Fibroblast of skin of back (primary cell): ENCODE measurements at regions not wholly inside any gene's neighbourhood (a gene's known extent, or its start where the extent isn't known, plus 50 kb on each side); places are given as distances from the start of the nearest gene placed in this dataset.
"Not testable (repeated sequence)": the region's sequence is repeated elsewhere in the genome, so short reads cannot be mapped to it uniquely, and the experiment has no call there.

ENCODE experiments used
- DNase-seq: peaks from one replicate; pipeline ENCODE4 v3.0.0-alpha.2; 2013

DNA sequence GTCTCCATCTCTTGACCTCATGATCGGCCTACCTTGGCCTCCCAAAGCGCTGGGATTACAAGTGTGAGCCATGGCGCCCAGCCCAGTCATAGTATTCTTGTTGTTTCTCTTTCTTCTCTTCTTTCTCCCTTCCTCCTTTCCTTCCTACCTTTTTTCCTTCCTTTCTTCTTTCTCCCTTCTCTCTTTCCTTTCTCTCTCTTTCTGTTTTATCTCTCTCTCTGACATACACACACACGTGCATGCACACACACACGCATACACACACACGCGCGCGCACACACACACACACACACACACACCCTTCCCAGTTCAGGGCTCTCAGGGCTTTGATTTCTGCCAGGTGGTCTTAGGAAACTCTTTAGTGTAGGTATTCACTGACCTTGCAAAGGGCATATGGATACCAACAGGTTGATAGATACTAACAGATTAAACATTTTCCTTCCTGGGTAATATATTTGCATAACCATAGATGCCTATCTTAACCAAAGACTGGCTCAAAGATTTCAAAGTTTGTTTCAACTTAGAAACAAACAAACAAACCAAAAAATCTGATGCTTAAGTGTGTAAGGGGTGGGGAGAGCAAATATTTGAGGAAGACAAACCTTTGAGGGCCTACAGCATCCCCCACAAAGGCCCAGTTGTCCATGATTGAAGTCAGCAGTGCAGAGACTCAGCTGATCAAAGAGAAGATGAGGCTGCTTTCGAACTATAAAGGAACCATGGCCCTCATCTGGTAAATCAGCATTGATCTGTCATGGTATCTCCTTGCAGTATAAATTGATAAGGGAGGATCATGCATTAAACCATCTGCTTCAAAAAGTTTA is 288.2 kb upstream of the SEMA6A start:
- no peak for DNase-seq

DNA sequence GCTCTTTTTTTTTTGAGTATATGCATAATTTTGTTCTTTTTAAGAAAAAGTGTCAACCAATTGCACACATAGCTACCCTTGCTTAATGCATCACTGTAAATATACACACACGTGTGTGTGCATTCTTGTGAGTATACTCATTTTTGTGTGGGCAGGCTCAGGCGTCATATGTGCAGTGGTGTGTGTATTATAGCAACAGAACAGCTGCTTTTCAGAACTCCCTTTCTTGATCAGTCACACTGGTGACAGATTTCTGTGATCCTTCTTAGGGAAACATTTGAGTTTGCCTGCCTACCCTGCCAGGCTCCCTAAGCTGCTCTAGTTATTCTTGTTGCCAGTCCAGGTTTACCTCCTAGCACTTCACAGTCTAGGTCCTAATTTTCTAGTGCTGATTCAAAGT is 287.0 kb upstream of the SEMA6A start:
- DNase-seq: peak; percentile 9

DNA sequence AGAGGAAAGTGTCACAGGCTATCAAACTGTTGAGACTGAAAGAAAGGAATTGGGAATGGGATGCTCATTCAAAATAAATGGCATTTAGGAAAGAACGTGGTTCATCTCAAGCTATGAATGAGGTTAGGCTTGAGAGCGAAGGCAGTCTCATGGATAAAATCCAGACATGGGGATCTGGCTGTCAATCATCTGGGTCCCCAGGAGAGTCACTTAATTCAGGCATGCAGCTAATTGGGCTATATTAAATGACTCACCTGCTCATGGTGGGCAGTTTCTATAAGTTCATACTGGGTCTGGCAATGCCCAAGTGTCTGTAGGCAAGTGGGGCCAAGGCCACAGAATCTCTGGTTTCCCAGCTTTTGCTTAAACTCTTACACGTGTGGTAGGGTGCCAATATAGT is 286.5 kb upstream of the SEMA6A start:
- no peak for DNase-seq

DNA sequence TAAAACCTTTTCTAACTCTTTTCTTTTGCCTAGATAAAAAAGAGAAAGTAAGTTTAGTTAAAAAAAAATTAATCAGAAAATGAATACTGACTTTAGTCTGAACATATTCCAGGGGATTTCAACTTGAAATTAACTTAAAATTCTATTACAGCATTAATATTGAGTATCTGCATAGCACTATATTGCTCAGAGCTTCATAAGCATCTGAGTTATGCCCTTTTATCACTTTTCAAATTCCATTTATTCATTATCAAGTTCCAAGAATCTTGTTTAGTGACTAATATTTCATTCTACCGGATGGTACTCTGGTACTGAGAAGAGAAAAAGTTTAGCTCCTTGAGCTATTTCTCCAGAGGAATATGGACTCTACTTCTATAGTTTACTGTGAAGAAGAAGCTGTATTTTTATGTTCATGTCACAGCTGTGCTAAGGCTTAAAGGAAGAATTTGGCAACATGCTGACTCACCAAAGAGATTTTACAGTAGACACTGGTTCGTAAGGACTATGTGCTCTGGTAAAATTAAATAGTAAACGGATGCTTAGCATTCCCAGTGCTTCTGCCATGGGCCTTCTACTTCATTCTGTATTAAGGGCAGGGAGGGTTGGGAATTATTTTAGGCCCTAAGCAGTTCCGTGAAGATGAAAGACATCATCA is 285.2 kb upstream of the SEMA6A start:
- peak; percentile 3 for DNase-seq

DNA sequence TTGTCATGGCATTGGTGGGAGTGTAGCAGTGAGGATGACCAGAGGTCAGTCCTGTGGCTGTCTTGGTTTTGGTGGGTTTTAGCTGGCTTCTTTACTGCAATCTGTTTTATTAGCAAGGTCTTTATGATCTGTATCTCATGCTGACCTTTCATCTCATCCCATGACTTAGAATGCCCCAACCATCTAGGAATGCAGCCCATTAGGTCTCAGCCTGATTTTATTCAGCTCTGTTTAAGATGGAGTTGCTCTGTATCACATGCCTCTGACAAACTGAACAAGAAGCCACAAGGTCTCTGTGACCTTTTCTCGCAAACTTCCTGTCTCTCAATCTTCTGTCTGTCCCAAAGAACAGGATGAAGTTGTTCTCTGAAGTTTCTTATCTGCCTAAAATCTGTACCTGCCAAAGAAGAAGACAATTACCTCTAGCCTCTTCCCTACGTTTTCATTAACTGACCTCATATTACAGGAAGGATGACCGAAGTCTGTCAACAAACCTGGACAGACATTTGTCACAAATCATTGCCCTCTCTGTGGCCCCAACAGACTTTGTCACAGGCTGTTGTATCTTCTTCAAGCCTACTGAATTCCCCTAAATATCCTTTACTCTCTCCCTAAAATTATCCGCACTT is 284.2 kb upstream of the SEMA6A start:
- DNase-seq: no peak

DNA sequence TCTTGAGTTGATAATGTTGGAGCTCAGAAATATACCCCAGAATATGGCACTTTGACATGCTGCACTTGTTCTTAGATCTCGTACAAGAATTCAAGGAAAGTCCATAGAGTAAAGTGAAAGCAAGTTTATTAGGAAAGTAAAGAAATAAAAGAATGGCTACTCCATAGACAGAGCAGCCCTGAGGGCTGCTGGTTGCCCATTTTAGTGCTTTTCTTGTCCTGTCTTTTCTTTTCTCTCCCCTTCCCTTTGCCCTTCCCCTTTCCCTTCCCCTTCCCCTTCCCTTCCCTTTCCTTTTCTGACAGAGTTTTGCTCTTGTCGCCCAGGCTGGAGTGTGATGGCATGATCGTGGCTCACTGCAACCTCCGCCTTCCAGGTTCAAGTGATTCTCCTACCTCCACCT is 283.4 kb upstream of the SEMA6A start:
- DNase-seq: not testable (repeated sequence)

DNA sequence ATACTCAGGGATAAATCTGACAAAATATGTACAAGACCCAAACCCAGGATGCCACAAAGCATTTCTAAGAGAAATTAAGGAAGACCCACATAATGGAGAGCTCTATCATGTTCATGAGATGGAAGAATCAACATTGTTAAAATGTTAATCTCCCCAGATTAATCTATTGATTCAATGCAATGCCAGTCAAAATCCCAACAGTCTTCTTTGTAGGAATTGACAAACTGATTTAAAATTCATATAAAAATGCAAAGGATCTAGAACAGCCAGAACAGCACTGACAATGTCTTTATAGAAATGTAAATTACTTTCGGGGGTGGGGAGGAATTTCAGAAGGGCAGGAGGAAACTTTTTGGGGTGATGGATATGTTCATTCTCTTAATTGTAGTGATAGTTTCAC is 281.6 kb upstream of the SEMA6A start:
- DNase-seq: no peak

DNA sequence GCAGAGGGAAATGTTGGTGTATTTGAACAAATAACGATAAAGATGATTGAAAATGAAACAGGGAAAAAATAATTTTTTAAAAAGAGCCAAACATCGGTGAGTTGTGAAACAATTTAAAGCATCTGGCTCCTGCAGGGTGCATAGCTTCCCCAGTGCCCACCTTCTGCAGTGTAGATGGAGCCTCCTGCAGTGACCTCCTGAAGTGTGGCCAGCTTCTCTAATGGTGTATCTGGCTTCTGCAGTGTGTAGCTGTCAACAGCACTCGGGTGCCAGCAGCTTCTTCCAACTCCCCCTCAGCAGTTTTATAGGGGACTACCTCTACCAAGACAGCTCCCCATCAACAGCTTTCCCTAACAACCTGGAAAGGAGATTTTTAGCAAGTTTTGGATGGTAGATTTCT is 279.4 kb upstream of the SEMA6A start:
- DNase-seq: no peak

DNA sequence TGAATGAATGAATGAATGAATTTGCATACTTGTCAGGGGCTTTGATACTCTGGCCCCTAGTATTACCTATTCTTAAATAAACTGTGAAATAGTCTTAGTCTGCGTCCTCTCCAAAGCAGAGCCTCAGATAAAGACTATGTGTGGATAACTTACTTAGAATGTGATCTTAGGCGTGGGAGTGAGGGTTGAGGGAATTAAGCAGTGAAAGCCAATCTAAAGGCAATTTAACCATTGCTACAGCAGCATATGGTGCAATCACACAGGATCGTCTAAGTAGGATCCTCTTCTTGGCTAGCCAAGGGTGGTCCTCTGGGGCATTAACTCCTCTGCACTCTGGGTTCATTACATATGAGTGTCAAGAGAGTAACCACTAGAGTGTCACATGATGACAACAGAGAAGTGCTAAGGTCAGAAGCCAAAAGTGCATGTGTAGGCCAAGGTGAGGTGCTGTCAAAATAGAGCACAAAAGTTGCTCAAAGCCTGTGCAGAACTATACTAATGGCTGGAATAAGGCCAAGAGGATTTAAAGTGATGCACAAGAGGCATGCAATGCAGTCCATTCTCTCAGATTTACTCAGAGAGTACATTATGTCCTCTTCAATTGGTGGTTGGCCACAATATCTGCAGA is 274.4 kb upstream of the SEMA6A start:
- no peak for DNase-seq

DNA sequence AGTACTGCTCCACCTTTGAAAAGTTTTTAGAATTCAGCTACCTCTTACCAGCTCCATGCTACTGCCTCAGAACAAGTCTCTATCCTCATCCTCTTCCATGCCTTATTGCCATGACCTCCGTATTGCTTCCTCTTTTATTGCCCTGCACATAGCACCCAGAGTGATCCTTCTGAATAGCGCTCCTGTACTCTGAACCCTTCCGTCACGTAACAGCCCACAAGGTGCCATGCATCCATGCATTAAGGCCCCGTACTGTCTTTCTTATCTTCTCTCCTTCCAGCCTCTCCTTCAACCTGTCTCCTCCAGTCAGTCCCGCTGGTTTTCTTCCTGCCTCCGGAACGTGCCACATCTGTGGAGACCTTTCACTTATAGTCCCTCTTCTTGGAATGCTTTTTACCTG is 273.3 kb upstream of the SEMA6A start:
- DNase-seq: no peak

DNA sequence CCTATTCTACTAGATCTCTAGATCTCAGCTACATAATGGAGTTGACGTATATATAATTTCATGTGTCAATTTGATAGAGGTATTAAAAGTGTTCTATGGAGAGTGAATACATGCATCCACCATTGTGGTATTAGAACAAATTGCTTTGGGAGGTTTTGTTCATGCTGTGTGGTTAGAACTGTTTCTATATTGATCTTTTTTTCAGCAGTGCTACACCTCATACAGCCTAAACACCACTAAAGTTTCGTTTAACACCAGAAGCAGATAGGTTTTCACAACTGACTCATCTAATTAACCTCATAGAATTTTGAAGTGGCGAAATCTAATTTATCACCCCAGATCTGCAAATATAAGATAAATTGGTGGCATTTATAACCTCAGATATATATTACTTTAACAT is 269.4 kb upstream of the SEMA6A start:
- no peak for DNase-seq

DNA sequence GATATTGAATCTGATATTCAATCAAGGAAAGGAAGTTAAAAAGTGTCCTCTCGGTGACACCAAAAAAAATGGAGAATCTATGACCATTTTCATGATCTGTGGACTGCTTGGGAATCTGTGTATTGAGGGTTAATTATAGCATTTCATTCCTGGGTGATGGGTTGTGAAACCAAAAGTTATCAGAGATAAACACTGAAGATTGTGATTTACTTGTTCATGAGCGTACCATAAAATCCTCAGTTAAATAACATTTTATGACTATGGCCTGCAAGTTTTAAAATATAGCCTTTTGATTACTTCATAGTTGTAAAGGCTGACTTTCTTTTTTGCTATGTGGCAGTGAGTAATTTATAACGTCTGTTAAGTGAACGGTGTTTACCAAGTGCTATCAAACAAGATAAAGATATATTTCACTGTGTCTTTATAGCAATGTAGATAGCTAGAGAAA is 267.9 kb upstream of the SEMA6A start:
- no peak for DNase-seq

DNA sequence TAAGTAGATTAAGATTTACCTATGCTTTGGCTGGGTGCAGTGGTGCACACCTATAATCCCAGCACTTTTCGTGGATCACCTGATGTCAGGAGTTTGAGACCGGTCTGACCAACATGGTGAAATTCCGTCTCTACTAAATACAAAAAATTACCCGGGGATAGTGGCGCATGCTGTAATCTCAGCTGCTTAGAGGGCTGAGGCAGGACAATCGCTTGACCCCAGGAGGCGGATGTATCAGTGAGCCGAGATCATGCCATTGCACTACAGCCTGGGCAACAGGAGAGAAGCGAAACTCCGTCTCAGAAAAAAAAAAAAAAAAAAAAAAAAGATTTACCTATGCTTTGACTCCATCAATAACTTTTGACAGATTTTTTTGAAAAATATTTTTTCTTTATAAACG is 267.1 kb upstream of the SEMA6A start:
- DNase-seq: no peak

DNA sequence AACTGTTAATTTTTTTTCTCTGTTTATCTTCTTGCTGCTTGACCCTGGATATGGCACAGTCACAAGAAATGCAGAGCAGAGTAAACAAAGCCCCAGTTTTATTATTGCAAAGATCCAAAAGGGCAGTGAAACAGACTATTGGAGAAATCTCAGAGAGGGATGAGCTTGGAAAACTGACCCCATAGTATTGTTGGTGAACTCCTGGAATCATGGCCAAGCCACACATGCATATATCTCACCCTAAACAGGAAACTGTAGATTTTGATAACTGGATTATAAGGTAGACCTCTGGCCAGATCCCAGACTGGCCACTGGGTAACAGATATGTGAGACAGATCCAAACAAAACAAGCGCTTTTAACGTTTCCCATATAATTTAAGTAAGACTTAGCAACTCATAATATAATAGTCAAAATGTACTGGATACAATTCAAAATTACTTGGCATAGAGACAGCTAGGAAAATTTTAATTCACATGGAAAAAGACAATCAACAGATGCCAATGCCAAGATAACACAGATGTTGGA is 263.5 kb upstream of the SEMA6A start:
- DNase-seq: no peak

DNA sequence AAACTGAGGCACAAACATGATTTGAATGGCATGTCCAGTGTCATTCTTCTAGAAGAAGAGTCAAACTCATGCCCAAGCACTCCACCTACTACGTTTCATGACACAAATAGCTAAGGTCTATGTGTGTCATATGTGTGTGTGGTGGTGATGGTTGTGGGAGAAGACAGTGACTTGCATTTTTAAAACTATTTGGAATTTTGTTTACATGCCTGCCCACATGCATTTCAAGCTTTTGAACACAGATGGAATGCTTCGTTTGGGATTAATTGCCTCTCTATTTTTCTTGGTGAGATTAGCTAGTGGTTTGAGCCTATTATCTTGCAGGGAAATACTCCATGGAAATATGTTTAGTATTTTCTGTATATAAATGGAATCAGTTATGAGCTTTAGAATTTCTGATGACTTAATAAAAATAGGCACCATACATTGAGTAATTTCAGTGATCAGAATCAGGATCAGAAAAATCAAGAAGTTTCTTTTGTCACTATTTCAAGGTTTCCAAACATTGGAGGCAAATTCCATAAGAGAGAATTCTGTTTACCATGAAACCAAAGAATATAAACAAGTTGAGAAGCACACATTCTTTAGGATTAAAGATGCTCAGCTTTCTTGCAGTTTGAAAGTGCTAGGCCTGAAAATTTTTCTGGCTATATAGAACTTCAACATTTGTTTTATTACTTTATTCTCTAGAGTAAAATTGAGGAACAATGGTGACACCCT is 260.3 kb upstream of the SEMA6A start:
- peak; percentile 0 for DNase-seq

DNA sequence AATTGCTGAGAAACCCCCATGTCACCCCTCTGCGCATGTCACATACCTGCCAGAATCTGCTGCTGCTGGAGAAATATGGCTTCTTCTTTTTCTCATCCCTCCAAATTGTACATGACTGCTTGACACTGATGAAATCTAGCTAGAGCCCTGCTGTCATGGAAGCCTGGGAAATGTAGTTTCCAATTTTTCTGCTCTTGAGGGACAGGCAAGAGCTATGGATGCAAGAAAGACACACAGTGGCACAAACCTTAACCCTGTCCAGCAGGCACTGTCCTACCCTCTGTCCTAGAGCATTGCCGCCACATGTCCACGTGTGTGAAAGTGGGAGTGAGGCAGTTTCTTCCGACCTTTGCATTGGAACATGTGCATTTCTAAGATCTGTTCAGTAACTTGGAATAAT is 255.5 kb upstream of the SEMA6A start:
- no peak for DNase-seq

DNA sequence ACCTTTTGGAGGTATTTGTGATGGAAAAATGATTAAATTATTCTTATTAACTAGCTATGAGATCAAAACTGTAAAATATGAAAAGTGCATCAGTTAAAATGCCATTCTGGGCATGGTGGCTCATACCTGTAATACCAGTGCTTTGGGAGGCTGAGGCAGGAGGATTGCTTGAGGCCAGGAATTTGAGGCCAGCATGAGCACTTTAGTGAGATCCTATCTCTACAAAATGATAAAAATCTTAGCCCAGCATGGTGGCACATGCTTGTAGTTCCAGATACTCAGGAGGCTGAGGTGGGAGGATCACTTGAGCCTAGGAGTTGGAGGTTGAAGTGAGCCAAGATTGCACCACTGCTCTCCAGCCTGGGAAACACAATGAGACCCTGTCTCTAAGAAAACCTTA is 252.5 kb upstream of the SEMA6A start:
- no peak for DNase-seq

DNA sequence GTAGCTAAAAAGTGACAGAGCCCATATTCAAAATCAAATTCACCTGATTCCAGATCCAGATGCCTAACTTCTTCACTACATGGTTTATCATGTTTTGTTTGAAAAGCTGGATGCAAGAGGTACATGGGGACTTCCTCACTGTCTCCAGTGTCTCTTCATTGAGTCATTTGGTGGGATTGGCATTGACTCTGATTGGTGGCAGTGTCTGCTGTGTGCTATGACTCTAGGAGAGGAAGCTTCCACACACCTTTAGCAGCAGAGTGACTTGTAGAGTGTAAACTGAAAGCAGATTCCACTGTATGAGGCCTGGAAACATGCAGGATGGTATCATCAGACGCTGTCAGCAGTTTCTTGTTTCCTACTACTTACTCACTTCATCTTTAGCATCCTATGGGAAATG is 250.9 kb upstream of the SEMA6A start:
- DNase-seq: no peak

DNA sequence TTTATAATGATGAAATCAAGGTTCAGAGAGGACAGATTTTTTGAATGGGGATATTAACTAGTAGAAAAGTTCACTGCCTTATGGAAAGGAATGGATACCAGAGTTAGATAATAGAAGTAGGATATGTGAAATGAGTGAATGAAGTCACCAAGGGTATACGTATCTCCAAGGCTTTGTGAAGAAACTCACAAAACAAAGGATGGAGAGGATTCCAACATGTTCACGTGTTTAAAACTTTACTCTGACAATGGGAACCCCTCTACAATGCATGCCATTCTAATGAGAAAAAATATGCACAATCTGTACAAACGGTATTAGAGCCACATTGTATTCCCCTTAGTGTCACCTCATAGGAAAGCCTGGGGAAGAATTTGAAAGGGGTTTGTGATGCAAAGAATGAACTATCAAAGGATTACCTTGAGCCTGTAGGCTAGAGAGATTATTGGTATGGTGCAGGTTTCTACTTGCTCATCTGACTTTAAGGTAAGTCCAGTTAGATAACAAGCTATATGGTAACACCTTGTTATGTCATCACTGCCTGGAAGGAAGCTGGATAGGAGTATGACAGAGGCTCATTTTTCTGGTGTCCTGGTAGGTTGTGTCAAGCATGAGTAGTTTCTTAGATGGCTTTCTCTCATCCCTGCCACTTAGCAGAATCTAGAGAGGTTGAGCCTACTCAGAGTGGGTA is 250.3 kb upstream of the SEMA6A start:
- DNase-seq: no peak

DNA sequence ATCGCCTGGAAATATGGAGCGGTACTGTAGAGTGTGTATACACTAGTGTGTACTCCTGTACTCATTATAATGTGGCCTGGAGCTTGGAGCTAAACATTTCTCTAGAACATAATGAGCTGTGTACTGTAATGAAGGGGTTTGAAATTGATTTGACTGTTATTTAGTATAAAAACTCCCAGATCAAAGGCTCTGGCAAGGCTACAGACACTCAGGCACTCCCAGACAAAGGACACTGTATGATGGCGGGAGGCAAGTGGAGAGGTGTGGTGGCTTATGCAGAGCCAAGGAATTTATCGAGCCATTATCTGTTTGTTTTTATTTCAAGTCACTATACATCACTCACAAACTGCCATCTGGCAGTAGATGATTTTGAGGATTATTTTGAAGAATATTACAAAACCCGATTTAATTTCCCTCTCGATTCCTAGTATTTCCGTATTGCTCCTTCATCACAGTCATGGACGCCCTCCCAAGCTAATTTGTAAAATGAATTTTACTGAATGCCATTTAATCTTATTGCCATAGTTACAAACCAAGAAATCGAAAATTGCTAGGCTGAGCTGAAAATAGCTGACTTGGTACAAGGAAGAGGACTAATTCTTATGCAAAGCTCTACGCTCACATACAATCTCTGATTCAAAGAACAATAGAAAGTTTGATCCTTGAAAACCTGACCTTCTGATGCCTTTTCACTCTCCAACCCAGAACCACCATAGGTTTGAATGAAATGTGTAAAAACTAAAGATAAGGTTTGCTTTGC is 240.2 kb upstream of the SEMA6A start:
- DNase-seq: no peak

DNA sequence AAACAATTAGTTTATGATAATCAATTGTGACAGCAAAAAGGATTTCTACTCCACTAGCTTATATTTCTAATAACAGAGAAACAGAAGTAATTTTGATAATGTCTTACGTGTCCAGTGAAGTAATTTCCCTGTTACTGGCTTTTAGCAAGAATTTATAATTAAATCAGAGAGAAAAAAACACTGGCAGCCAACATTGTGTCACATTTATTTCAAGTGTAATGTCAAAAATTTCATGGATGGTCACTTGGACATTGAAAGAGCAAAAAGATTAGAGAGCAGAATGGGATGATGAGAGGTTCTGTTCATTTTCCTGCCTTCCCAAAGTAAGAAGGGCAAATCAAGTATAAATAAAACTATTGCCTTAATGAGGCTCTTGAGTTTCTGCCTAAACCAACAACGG is 239.3 kb upstream of the SEMA6A start:
- DNase-seq: no peak
